ENCODE measurements at regions not wholly inside any gene's neighbourhood (a gene's known extent, or its start where the extent isn't known, plus 50 kb on each side); places are given as distances from the start of the nearest gene placed in this dataset.

DNA sequence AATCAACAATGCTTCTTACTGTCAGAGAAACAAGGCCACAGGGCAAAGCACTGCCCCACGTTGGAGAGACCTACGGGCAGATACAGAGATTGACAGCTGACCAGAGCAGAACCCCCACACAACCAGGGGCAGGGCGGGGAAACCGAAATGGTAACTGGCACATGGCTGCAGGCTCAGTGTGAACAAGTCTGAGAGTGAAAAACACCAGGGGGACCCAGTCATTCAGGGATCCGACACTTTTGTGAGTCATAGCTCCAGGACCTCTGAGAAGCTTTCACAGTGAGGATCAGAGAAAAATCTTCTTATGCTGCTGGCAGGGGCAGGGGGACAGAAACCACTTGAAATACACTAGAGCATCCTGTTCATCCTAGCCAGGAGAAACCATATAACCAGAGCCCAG is 254.2 kb downstream of the C6orf118 start:
- TF ChIP-seq POLR2A (IDR thresholded peaks at IDR 0.05; ENCODE audit: low read depth), result no peak
- TF ChIP-seq, protein P1, sequence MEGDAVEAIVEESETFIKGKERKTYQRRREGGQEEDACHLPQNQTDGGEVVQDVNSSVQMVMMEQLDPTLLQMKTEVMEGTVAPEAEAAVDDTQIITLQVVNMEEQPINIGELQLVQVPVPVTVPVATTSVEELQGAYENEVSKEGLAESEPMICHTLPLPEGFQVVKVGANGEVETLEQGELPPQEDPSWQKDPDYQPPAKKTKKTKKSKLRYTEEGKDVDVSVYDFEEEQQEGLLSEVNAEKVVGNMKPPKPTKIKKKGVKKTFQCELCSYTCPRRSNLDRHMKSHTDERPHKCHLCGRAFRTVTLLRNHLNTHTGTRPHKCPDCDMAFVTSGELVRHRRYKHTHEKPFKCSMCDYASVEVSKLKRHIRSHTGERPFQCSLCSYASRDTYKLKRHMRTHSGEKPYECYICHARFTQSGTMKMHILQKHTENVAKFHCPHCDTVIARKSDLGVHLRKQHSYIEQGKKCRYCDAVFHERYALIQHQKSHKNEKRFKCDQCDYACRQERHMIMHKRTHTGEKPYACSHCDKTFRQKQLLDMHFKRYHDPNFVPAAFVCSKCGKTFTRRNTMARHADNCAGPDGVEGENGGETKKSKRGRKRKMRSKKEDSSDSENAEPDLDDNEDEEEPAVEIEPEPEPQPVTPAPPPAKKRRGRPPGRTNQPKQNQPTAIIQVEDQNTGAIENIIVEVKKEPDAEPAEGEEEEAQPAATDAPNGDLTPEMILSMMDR (IDR thresholded peaks at IDR 0.05), result no peak
- no peak for TF ChIP-seq EP300 (IDR thresholded peaks at IDR 0.05)
- TF ChIP-seq POLR2AphosphoS5 (IDR thresholded peaks at IDR 0.05), result no peak

Data from esophagus muscularis mucosa (tissue), 4 donors.